ENCODE measurements at regions not wholly inside any gene's neighbourhood (a gene's known extent, or its start where the extent isn't known, plus 50 kb on each side); places are given as distances from the start of the nearest gene placed in this dataset.

DNA sequence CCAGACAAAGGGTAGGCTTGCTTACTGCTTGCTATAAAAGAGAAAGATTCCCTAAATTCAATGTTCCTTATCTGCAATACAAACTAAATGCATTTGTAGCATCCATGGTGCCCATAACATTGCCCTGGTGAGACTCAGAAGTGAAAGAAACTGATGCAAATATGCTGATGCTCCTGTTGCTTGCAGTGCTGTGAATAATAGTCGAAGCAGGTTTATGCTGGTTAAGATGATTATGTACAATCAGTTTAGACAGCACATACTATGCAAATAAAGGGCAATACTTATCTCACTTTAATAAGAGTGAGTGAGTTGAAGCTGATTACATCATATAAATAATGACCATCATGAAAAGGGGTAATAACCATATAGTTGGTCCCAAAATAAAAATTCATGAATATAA lies 215.5 kb downstream of the SNCAIP start:
- Histone ChIP-seq H3K4me1 (no peaks in the 10 kb centered on the region), H3K27ac (no peak overlapping the region), H3K36me3 (ENCODE audit: low read depth, missing control alignments) (no peaks in the 10 kb centered on the region), H3K9me3 (no peaks in the 10 kb centered on the region), H3K4me3 (no peak overlapping the region), H3K27me3 (no peaks in the 10 kb centered on the region)
- TF ChIP-seq POLR2A (IDR thresholded peaks at IDR 0.05): no peak
- TF ChIP-seq, protein P1, sequence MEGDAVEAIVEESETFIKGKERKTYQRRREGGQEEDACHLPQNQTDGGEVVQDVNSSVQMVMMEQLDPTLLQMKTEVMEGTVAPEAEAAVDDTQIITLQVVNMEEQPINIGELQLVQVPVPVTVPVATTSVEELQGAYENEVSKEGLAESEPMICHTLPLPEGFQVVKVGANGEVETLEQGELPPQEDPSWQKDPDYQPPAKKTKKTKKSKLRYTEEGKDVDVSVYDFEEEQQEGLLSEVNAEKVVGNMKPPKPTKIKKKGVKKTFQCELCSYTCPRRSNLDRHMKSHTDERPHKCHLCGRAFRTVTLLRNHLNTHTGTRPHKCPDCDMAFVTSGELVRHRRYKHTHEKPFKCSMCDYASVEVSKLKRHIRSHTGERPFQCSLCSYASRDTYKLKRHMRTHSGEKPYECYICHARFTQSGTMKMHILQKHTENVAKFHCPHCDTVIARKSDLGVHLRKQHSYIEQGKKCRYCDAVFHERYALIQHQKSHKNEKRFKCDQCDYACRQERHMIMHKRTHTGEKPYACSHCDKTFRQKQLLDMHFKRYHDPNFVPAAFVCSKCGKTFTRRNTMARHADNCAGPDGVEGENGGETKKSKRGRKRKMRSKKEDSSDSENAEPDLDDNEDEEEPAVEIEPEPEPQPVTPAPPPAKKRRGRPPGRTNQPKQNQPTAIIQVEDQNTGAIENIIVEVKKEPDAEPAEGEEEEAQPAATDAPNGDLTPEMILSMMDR (IDR thresholded peaks at IDR 0.05): no peak
- WGBS, 2 donors: 93 to 97% methylated on average over 1 of the region's 1 CpG
- intact Hi-C loops (cut with DNase I; ENCODE audit: low total_unique reads): no loop called here
- no peak for DNase-seq

DNA sequence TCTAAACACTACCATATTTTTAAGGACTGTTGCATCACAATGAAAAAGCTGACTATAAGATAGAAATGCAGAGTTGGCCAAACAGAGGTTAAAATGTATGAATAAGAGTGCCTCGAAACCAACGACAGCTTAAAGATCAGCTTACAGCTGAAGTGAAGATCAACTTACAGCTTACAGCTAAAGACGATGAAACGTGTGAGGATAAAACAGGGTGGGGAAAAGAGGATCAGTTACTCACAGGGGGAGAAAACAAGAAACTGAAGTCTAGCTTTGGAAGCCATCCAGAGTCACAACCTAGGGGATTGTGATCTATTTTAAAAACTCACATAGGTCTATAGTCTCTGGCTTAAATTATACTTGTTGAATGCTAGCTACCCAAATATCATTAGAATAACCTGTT lies 220.0 kb downstream of the SNCAIP start:
- H3K27me3 ChIP-seq: no peaks in the 10 kb centered on the region
- H3K36me3 ChIP-seq (ENCODE audit: low read depth, missing control alignments): no peaks in the 10 kb centered on the region
- no peaks in the 10 kb centered on the region for H3K9me3 ChIP-seq
- H3K4me3 ChIP-seq: no peak overlapping the region
- WGBS, 2 donors: 66 to 82% methylated on average over 4 of the region's 4 CpGs
- no peaks in the 10 kb centered on the region for H3K4me1 ChIP-seq
- DNase-seq: no peak
- intact Hi-C loops (cut with DNase I; ENCODE audit: low total_unique reads): no loop called here
- TF ChIP-seq POLR2A (IDR thresholded peaks at IDR 0.05): no peak
- TF ChIP-seq, protein P1 (IDR thresholded peaks at IDR 0.05): no peak
- H3K27ac ChIP-seq: no peak overlapping the region

DNA sequence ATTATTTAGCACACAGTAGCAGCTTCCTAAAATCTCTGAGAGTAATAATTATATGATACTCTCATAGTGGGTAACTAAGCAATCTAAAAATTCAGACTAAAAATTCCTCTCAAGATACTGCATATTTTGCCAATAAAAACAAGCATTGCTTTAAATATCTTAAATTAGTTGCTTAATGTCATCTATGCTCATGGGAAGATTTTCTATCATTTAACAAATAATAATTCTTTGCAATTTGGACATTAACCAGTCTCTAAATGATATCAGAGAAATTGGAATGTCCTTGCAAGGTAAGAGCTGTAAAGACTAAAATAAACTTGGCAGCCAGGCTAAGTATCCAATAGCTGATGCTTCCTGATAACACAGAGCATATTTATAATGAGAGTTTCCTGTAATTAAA lies 221.8 kb downstream of the SNCAIP start:
- H3K4me1 ChIP-seq: no peaks in the 10 kb centered on the region
- no peak for DNase-seq
- H3K27me3 ChIP-seq: no peaks in the 10 kb centered on the region
- H3K27ac ChIP-seq: no peak overlapping the region
- no peaks in the 10 kb centered on the region for H3K36me3 ChIP-seq (ENCODE audit: low read depth, missing control alignments)
- intact Hi-C loops (cut with DNase I; ENCODE audit: low total_unique reads): no loop called here
- TF ChIP-seq, protein P1 (IDR thresholded peaks at IDR 0.05): no peak
- no peak for TF ChIP-seq POLR2A (IDR thresholded peaks at IDR 0.05)
- no peak overlapping the region for H3K4me3 ChIP-seq
- H3K9me3 ChIP-seq: no peaks in the 10 kb centered on the region

DNA sequence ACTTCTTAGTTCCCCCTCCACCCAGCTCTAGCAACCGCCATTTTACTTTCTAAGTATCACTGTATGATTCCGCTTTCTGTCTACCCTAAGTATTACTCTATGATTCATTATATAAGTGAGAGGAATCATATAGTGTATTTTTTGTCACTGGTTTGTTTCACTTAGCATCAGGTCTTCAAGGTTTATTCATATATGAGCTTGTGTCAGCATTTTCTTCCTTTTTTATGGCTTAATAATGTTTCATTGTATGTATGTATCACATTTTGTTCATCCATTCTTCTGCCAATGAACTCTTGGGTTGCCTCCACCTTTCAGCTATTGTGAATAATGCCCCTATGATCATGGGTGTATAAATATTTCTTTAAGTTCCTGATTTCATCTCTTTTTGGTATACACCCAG lies 222.8 kb downstream of the SNCAIP start:
- DNase-seq: no peak
- Histone ChIP-seq H3K36me3 (ENCODE audit: low read depth, missing control alignments) (no peaks in the 10 kb centered on the region), H3K9me3 (no peaks in the 10 kb centered on the region), H3K4me3 (no peak overlapping the region), H3K27ac (no peak overlapping the region), H3K4me1 (no peaks in the 10 kb centered on the region), H3K27me3 (no peaks in the 10 kb centered on the region)
- 62 to 83% methylated on average over 2 of the region's 2 CpGs for WGBS, 2 donors
- TF ChIP-seq POLR2A (IDR thresholded peaks at IDR 0.05): no peak
- TF ChIP-seq, protein P1 (IDR thresholded peaks at IDR 0.05): no peak
- intact Hi-C loops (cut with DNase I; ENCODE audit: low total_unique reads): no loop called here

DNA sequence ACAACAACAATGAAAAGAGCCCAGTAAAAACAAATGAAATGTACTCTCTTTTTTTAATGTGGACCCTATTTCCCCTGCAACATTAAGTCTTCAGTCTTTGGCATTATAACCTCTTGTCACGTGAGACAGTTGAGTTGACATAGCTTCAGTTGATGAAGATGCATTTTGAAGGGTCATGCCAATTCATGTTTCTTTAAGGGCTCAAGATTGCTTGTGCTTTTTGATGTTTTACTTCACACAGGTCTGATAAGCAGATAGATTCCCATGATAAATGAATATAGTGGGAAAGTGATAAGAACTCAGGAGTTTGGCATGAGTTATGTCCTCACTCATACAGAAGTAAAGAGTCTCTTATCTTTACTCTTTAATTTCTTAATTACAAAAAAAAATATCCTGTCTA lies 229.4 kb downstream of the SNCAIP start:
- WGBS, 2 donors: 88 to 90% methylated on average over 1 of the region's 1 CpG
- Histone ChIP-seq H3K27ac (no peak overlapping the region), H3K4me1 (no peaks in the 10 kb centered on the region), H3K4me3 (no peak overlapping the region), H3K27me3 (no peaks in the 10 kb centered on the region), H3K36me3 (ENCODE audit: low read depth, missing control alignments) (no peaks in the 10 kb centered on the region), H3K9me3 (no peaks in the 10 kb centered on the region)
- TF ChIP-seq POLR2A (IDR thresholded peaks at IDR 0.05): no peak
- TF ChIP-seq, protein P1 (IDR thresholded peaks at IDR 0.05): no peak
- no peak for DNase-seq
- intact Hi-C loops (cut with DNase I; ENCODE audit: low total_unique reads): no loop called here
